NCI-H1105 (cell line): ENCODE measurements at regions not wholly inside any gene's neighbourhood (a gene's known extent, or its start where the extent isn't known, plus 50 kb on each side); places are given as distances from the start of the nearest gene placed in this dataset.

Experiments
- DNase-seq: peaks from one replicate; lab custom pipeline; 2025; lab: John Stamatoyannopoulos, UW

DNA sequence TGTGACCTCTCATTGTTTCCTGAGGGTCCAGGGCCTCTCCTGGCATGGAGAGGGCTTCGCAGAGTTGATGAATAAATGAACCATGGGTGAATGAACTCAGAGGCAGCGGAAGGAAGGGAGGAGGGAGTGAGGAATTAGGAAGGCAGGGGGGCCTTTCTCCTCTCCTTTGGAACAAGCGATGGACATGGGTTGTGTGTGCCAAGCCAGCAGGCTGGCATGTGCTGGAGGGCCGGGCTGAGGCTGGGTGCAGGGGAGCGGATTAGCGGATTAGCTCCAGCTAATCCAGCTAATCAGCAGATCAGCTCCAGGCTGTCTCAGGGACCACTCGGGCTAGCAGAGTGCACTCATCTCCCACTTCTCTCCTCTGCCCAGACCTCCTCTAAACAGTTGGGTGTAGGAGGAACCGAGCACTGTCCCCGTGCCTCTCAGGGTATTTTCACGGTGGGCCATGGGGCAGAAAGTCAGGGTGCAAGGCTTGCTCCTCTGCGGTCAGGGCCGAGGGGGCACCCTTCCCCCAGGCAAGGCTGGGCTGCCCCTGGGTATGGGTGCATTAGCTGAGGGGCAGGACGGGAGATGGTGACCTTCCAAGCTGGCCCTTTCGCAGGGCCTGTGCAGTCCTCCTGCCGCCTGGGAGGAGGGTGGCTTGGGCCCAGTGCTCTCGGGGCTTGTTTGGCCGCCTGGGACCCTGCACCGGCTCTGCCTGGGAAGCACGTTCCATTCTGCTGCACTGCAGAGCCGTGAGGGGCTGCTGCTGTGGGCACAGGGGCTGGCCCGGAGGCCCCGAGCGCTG is 120.3 kb upstream of the B3GAT1 start:
- no peak for DNase-seq

GRCh38 chr11:134531327-134532130 is 119.5 kb upstream of the B3GAT1 start:
- no peak for DNase-seq

DNA sequence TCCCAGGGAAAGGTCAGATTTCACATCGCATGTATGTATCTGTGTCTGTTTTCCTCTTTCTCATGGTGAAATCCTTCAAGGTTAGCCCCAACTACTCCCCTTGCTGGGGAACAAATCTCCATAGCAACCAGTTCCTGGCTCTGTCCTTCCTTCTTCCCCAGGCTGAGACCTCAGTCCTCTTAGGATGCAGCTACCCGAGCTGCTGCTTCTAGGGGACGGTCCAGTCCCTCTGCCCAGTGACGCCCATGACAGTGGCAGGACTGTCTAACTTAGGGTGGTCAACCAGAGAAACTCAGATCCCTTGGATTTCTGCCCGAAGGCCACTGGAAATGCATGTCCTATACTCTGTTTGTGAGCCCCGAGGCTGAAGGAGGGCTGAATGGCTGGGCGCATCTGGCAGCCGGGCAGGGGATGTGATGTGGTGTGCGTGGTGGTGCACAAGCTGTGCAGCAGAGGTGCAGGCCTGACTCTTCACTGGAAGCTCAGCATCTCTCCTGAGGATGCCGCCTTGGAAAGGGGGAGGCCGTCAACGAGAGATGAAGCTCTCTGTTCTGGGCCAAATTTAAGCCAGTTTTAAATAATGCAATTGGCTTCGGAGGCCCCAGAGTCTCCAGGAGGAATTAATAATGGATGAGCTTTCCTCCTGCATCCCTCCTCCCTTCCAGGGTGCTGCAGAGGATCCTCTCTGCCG is 118.7 kb upstream of the B3GAT1 start:
- DNase-seq: no peak

DNA sequence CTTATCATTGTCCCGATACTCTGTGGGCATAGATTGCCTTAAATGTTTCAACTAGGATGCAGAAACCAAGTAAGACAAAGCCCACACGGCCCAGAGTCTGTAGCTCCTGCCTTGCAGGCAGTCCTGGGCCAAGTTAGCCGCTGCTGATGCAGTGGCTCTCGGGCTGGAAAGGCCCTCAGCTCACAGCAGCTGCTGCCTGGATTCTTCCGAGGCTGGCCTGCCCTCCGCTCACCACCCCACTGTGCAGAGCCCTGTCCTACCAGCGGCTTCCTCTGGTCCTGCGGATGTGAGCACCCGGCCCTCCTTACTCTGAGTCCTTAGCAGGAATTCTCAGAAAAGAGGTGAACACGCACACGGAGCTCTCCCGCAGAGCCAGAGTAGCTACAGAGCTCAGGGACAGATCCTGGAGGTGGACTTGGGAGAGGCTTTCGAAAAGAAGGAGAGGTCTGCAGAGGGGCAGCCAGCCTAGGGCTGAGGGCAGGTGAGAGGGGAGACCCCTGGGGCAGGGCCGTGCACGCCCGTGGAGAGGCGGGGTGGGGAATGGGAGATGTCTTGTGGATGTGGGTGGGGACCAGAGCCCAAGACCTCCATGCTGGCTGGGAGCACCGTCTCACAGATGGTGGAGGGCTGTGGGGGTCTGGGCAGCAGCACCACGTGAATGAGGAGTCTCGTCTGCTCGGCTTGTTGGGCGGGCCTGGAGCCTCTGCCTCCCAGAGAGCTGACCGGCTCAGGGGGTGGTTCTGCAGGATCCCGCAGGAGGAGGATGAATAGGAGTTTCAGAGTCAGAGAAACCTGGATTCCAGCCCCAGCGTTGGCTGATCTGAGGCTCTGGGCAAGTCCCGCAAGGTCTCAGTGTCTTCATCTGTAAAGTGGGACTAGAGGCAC is 117.4 kb upstream of the B3GAT1 start:
- no peak for DNase-seq

GRCh38 chr11:134528453-134528852 is 116.4 kb upstream of the B3GAT1 start:
- no peak for DNase-seq

- DNase-seq: no peak
These were observed 115.6 kb upstream of the B3GAT1 start for GRCh38 chr11:134527382-134528243.

DNA sequence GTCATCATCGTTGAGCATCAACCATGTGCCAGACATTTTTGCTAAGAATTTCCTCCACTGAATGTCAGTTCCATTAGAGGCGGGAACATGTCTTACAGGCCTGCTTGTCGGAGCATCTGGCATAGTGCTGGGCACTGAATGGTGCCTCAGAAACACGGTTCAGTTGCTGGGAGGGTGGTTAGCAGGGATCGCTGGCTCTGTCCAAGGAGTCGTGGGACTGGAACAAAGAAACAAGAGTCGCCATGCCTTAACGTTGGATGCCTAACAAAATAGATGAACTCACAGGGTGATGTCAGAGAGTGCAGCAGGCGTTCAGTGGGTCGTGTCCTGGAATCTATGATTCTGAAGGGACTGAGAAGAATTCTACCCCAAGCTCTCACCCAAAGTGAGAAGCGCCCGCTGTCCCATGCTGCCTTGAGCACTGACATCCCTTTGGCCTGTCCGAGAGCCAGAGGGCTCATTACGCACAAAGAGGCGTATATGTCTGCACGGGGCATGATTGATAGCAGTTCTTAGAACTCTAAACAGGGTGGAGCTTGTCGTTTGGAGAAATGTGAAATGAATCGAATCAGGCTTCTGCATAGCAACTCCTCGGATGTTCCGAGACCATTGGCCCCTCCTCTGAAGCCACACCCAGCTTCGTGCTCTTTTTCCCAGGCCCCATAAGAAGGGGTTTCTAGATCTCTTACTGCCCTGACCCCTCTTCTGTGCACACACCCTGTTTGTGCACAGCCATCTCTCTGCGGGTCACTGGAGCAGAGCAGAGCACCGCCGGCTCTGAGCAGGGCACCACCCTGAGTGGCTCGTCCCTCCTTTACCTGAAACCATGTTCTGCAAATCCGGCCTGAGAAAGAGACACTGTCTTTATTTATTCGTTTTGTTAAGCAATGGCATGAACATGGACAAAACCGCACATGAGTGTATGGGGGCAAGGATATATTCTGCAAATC is 113.1 kb upstream of the B3GAT1 start:
- DNase-seq: no peak

GRCh38 chr11:134524201-134524600 is 112.2 kb upstream of the B3GAT1 start:
- no peak for DNase-seq

DNA sequence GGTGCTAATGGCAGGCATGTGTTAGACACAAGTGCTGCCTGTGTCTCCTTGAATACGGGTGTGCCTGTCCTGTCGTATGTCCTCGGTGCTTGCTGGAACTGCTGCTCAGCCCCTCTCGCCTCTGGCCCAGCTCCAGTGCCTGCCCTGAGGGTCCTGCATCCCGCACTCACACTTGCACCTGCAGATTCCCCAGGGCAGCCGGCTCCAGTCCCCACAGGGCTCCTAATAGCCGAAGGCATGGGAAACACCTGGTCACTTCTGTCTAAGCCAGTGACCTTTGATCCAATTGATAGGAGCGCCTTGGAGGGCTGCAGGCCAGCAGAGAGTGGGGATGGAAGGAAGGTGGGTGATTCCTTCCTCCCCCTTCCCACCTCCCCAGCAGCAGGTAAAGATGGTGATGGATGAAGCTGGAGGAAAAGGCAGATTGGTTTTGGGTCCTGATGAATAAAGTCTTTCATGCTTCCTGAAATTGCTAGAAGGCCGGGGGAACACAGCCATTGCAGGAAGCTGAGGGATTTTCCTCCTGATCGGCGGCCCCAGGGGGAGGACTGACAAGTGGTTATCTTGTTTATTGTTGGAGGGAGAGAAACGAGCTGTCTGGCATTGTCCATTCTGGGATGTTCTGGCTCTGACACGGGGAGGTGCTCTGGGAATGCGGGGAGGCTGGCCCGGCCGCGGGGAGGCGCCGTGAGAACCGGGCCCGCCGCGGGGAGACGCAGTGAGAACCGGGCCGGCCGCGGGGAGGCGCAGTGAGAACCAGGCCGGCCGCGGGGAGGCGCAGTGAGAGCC is 110.9 kb upstream of the B3GAT1 start:
- DNase-seq: no peak

- no peak for DNase-seq
These were observed 109.6 kb upstream of the B3GAT1 start for GRCh38 chr11:134521452-134522289.

- DNase-seq: no peak
These were observed 109.0 kb upstream of the B3GAT1 start for GRCh38 chr11:134521001-134521400.

- no peak for DNase-seq
These were observed 107.7 kb upstream of the B3GAT1 start for GRCh38 chr11:134519788-134520187.

DNA sequence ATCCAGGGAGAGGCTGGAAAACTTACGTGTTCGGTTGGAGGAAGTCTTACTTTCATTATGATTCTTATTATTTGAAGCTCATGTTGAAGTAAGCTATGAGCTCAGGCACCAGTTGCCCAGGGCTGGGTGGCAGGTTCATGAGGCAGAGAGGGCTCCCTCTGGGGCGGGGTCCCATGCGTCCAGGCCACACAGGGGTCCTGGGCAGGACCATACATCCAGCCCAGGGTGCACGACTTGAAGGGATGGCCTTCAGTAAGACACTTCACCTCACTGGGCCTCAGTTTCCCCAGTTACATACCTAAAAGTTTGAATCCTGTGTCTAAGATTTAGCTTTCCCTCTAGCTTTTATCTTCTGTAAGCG is 107.3 kb upstream of the B3GAT1 start:
- no peak for DNase-seq

- DNase-seq: no peak
These were observed 106.8 kb upstream of the B3GAT1 start for GRCh38 chr11:134518616-134519389.

GRCh38 chr11:134517621-134518293 is 105.7 kb upstream of the B3GAT1 start:
- no peak for DNase-seq

GRCh38 chr11:134517115-134517514 is 105.1 kb upstream of the B3GAT1 start:
- no peak for DNase-seq

- no peak for DNase-seq
These were observed 104.5 kb upstream of the B3GAT1 start for GRCh38 chr11:134516529-134516928.
